Glutamatergic neuron (in vitro differentiated cells): ENCODE measurements at regions not wholly inside any gene's neighbourhood (a gene's known extent, or its start where the extent isn't known, plus 50 kb on each side); places are given as distances from the start of the nearest gene placed in this dataset.

Source experiments
- DNase-seq: peaks from one replicate; pipeline ENCODE4 v3.0.0; 2022
- H3K27ac Mint-ChIP-seq: one replicate; pipeline ENCODE4 v1.8.0; 2020; ENCODE audit warnings: mild to moderate bottlenecking, mixed read lengths, inconsistent platforms; ENCODE audit not compliant: unreplicated experiment
- H3K27me3 Mint-ChIP-seq: one replicate; pipeline ENCODE4 v1.8.0; 2020; ENCODE audit warnings: mild to moderate bottlenecking, moderate library complexity, mixed read lengths, inconsistent platforms; ENCODE audit not compliant: unreplicated experiment
- H3K36me3 Mint-ChIP-seq: one replicate; pipeline ENCODE4 v1.8.0; 2020; ENCODE audit warnings: mild to moderate bottlenecking, mixed read lengths, inconsistent platforms; ENCODE audit not compliant: unreplicated experiment
- H3K4me1 Mint-ChIP-seq: one replicate; pipeline ENCODE4 v1.8.0; 2020; ENCODE audit warnings: mild to moderate bottlenecking, low read depth, mixed read lengths, inconsistent platforms; ENCODE audit not compliant: unreplicated experiment
- H3K4me3 Mint-ChIP-seq: one replicate; pipeline ENCODE4 v1.8.0; 2020; ENCODE audit warnings: mild to moderate bottlenecking, mixed read lengths, inconsistent platforms; ENCODE audit not compliant: unreplicated experiment
- H3K9me3 Mint-ChIP-seq: one replicate; pipeline ENCODE4 v1.8.0; 2020; ENCODE audit warnings: mild to moderate bottlenecking, moderate library complexity, mixed read lengths, inconsistent platforms; ENCODE audit not compliant: unreplicated experiment
- CTCF ChIP-seq: fragments of 200-600 bp; sonication (generic); IDR thresholded peaks from one replicate; pipeline ENCODE4 v1.5.0; 2021; ENCODE audit not compliant: partially characterized antibody, unreplicated experiment

GRCh38 chr7:46850563-46851330, 731.2 kb downstream of the TNS3 start:
- Mint-ChIP-seq H3K4me3 (no peak overlapping the region), H3K36me3 (no peaks in the 10 kb centered on the region), H3K9me3 (no peaks in the 10 kb centered on the region), H3K4me1 (peaks cover 12% of the 10 kb centered on the region), H3K27ac (no peak overlapping the region), H3K27me3 (no peaks in the 10 kb centered on the region)
- no peak for TF ChIP-seq CTCF
- no peak for DNase-seq

- no peaks in the 10 kb centered on the region for H3K27me3 Mint-ChIP-seq
- no peak overlapping the region for H3K4me3 Mint-ChIP-seq
- H3K9me3 Mint-ChIP-seq = no peaks in the 10 kb centered on the region
- no peaks in the 10 kb centered on the region for H3K36me3 Mint-ChIP-seq
- DNase-seq = no peak
- peaks cover 3% of the 10 kb centered on the region for H3K4me1 Mint-ChIP-seq
- no peak overlapping the region for H3K27ac Mint-ChIP-seq
- TF ChIP-seq CTCF = no peak
Measured at GRCh38 chr7:46848944-46849343, 733.0 kb downstream of the TNS3 start.

- no peaks in the 10 kb centered on the region for H3K27me3 Mint-ChIP-seq
- H3K4me3 Mint-ChIP-seq = no peak overlapping the region
- no peaks in the 10 kb centered on the region for H3K36me3 Mint-ChIP-seq
- peaks cover 3% of the 10 kb centered on the region for H3K4me1 Mint-ChIP-seq
- no peaks in the 10 kb centered on the region for H3K9me3 Mint-ChIP-seq
- DNase-seq = no peak
- no peak overlapping the region for H3K27ac Mint-ChIP-seq
- no peak for TF ChIP-seq CTCF
Measured at GRCh38 chr7:46848311-46848710, 733.6 kb downstream of the TNS3 start.

GRCh38 chr7:46847126-46847525, 734.8 kb downstream of the TNS3 start:
- no peak for TF ChIP-seq CTCF
- no peaks in the 10 kb centered on the region for H3K4me1 Mint-ChIP-seq
- no peaks in the 10 kb centered on the region for H3K36me3 Mint-ChIP-seq
- no peaks in the 10 kb centered on the region for H3K9me3 Mint-ChIP-seq
- H3K27me3 Mint-ChIP-seq = no peaks in the 10 kb centered on the region
- no peak overlapping the region for H3K27ac Mint-ChIP-seq
- no peak overlapping the region for H3K4me3 Mint-ChIP-seq
- DNase-seq = no peak

- no peaks in the 10 kb centered on the region for H3K4me1 Mint-ChIP-seq
- no peaks in the 10 kb centered on the region for H3K36me3 Mint-ChIP-seq
- H3K9me3 Mint-ChIP-seq = peaks cover 3% of the 10 kb centered on the region
- no peaks in the 10 kb centered on the region for H3K27me3 Mint-ChIP-seq
- no peak overlapping the region for H3K27ac Mint-ChIP-seq
- TF ChIP-seq CTCF = no peak
- no peak overlapping the region for H3K4me3 Mint-ChIP-seq
- DNase-seq = no peak
Measured at GRCh38 chr7:46844486-46844885, 737.4 kb downstream of the TNS3 start.
